ENCODE measurements at regions not wholly inside any gene's neighbourhood (a gene's known extent, or its start where the extent isn't known, plus 50 kb on each side); places are given as distances from the start of the nearest gene placed in this dataset.

DNA sequence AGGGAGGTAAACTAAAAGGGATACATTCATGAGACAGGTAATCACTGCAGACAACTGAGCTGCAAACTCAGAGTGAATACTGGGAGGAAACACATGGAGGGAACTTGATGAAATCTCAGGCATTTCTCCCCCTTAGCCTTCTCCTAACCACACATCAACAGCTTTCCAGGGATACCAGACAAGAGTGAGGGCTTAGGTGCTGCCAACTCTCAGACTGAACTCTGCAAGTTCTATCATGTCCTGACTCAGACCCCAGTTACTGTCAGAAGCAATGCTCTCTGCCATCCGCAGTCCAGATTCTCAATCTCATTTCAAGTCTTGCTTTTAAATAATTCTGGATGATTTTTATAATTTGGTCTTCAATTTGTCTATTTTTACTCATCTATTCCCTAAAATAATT lies 267.3 kb downstream of the LTN1 start:
- H3K27me3 ChIP-seq (ENCODE audit: insufficient read depth in 3 of 3, low read length in 2 of 3): no peaks in the 10 kb centered on the region
- 96 to 97% (median 97%) methylated on average over 1 of the region's 1 CpG for WGBS, 3 donors
- no peaks in the 10 kb centered on the region for H3K9me3 ChIP-seq
- no peaks in the 10 kb centered on the region for H3K4me1 ChIP-seq
- H3K36me3 ChIP-seq (ENCODE audit: insufficient read depth in 1 of 2, low read depth in 1 of 2): no peaks in the 10 kb centered on the region
- ATAC-seq (no peak), DNase-seq (no peak)
- TF ChIP-seq, protein P1, sequence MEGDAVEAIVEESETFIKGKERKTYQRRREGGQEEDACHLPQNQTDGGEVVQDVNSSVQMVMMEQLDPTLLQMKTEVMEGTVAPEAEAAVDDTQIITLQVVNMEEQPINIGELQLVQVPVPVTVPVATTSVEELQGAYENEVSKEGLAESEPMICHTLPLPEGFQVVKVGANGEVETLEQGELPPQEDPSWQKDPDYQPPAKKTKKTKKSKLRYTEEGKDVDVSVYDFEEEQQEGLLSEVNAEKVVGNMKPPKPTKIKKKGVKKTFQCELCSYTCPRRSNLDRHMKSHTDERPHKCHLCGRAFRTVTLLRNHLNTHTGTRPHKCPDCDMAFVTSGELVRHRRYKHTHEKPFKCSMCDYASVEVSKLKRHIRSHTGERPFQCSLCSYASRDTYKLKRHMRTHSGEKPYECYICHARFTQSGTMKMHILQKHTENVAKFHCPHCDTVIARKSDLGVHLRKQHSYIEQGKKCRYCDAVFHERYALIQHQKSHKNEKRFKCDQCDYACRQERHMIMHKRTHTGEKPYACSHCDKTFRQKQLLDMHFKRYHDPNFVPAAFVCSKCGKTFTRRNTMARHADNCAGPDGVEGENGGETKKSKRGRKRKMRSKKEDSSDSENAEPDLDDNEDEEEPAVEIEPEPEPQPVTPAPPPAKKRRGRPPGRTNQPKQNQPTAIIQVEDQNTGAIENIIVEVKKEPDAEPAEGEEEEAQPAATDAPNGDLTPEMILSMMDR (IDR thresholded peaks at IDR 0.05): no peak
- intact Hi-C loops (cut with DNase I): no loop called here
- H3K27ac ChIP-seq: no peak overlapping the region
- H3K4me3 ChIP-seq: no peak overlapping the region

- no peaks in the 10 kb centered on the region for H3K9me3 ChIP-seq
- no peak overlapping the region for H3K27ac ChIP-seq
- TF ChIP-seq, protein P1 (IDR thresholded peaks at IDR 0.05): no peak
- WGBS, 3 donors: 87 to 91% (median 87%) methylated on average over 5 of the region's 5 CpGs
- DNase-seq (no peak), ATAC-seq (no peak)
- intact Hi-C loops (cut with DNase I): no loop called here
- H3K27me3 ChIP-seq (ENCODE audit: insufficient read depth in 3 of 3, low read length in 2 of 3): no peaks in the 10 kb centered on the region
- H3K36me3 ChIP-seq (ENCODE audit: insufficient read depth in 1 of 2, low read depth in 1 of 2): no peaks in the 10 kb centered on the region
- no peaks in the 10 kb centered on the region for H3K4me1 ChIP-seq
- no peak overlapping the region for H3K4me3 ChIP-seq
These were observed 269.0 kb downstream of the LTN1 start for GRCh38 chr21:28723646-28724045.

- no peak for ATAC-seq
- Histone ChIP-seq H3K27me3 (ENCODE audit: insufficient read depth in 3 of 3, low read length in 2 of 3) (no peaks in the 10 kb centered on the region), H3K4me3 (no peak overlapping the region), H3K27ac (no peak overlapping the region), H3K4me1 (peaks cover 11% of the 10 kb centered on the region), H3K36me3 (ENCODE audit: insufficient read depth in 1 of 2, low read depth in 1 of 2) (no peaks in the 10 kb centered on the region), H3K9me3 (no peaks in the 10 kb centered on the region)
- WGBS, 3 donors: 79 to 88% (median 82%) methylated on average over 3 of the region's 3 CpGs
- TF ChIP-seq, protein P1 (IDR thresholded peaks at IDR 0.05): no peak
- intact Hi-C loops (cut with DNase I): loop anchor here in 1 of 2 donors (10.0 kb wide), 1 partner anchor 55 kb away; no protein-coding TSS in a partner anchor
- DNase-seq: no peak
These were observed 273.0 kb downstream of the LTN1 start for GRCh38 chr21:28719723-28720122.

DNA sequence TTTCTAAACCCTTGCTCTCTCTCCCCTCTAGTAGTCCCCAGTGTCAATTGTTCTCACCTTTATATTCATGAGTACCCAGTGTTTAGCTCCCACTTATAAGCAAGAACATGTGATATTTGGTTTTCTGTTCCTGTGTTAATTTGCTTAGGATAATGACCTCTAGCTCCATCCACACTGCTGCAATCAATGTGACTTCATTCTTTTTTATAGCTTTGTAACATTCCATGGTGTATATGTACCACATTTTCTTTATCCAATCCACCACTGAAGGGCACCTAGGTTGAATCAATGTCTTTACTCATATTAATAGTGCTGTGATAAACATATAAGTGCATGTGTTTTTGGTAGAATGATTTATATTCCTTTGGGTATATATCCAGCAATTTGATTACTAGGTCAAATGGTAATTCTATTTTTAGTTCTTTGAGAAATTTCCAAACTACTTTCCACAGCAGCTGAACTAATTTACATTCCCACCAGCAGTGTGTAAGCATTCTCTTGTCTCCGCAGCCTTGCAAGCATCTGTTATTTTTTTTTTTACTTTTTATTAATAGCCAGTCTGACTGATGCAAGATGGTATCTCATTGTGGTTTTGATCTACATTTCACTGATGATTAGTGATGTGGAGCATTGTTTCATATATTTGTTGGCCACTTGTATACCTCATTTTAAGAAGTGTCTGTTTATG lies 277.8 kb downstream of the LTN1 start:
- Histone ChIP-seq H3K4me3 (no peak overlapping the region), H3K36me3 (ENCODE audit: insufficient read depth in 1 of 2, low read depth in 1 of 2) (no peaks in the 10 kb centered on the region), H3K4me1 (peaks cover 14% of the 10 kb centered on the region), H3K27me3 (ENCODE audit: insufficient read depth in 3 of 3, low read length in 2 of 3) (no peaks in the 10 kb centered on the region), H3K9me3 (no peaks in the 10 kb centered on the region), H3K27ac (no peak overlapping the region)
- TF ChIP-seq, protein P1 (IDR thresholded peaks at IDR 0.05): no peak
- WGBS, 3 donors: 10 to 16% (median 13%) methylated on average over 1 of the region's 1 CpG
- intact Hi-C loops (cut with DNase I): loop anchor here in 1 of 2 donors (10.0 kb wide), 1 partner anchor 60 kb away; no protein-coding TSS in a partner anchor
- DNase-seq: no peak
- ATAC-seq: peak; percentile 73 to 85 (median 80)

DNA sequence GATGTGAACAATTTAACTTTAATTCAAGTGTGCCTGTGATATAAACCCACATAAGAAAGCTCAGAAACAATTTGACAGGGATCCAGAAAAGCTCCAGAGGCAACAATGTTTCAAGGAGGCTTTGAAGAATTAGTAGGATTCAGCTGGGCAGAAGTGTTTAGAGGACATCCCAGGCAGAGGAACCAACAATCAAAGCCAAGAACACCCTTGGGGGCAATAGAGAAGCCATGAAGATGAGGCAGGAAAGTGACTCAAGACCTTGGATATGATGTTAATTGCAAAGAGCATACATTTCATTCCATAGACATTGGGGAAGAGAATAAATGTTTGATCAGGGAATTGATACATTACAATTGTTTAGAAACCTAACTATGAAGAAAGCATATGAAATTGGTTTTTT lies 280.3 kb downstream of the LTN1 start:
- ATAC-seq (no peak), DNase-seq (no peak)
- H3K36me3 ChIP-seq (ENCODE audit: insufficient read depth in 1 of 2, low read depth in 1 of 2): no peaks in the 10 kb centered on the region
- TF ChIP-seq, protein P1 (IDR thresholded peaks at IDR 0.05): no peak
- no peak overlapping the region for H3K27ac ChIP-seq
- H3K4me3 ChIP-seq: no peak overlapping the region
- no peaks in the 10 kb centered on the region for H3K27me3 ChIP-seq (ENCODE audit: insufficient read depth in 3 of 3, low read length in 2 of 3)
- intact Hi-C loops (cut with DNase I): loop anchor here in 1 of 2 donors (10.0 kb wide), 1 partner anchor 62 kb away; no protein-coding TSS in a partner anchor
- H3K9me3 ChIP-seq: no peaks in the 10 kb centered on the region
- peaks cover 14% of the 10 kb centered on the region for H3K4me1 ChIP-seq

Measured in psoas muscle (tissue), 7 donors.